NCI-H2107 treated with DMSO at 0.1 percent for 48 hours (cell line): ENCODE measurements at regions not wholly inside any gene's neighbourhood (a gene's known extent, or its start where the extent isn't known, plus 50 kb on each side); places are given as distances from the start of the nearest gene placed in this dataset.
"Not testable (repeated sequence)": the region's sequence is repeated elsewhere in the genome, so short reads cannot be mapped to it uniquely, and the experiment has no call there.

ENCODE experiments used
- DNase-seq: peaks from one replicate; lab custom pipeline; 2025; ENCODE audit not compliant: unreplicated experiment; lab: John Stamatoyannopoulos, UW

- DNase-seq, result peak; percentile 5
Observed at GRCh38 chr5:157961176-157961575, 102.2 kb upstream of the CLINT1 start.

- DNase-seq, result no peak
Observed at GRCh38 chr5:157959370-157959769, 100.4 kb upstream of the CLINT1 start.

GRCh38 chr5:157956271-157956885 is 97.4 kb upstream of the CLINT1 start:
- no peak for DNase-seq

- DNase-seq, result no peak
Observed at GRCh38 chr5:157955541-157956172, 96.7 kb upstream of the CLINT1 start.

GRCh38 chr5:157952374-157952685 is 93.4 kb upstream of the CLINT1 start:
- no peak for DNase-seq

GRCh38 chr5:157951673-157952373 is 92.9 kb upstream of the CLINT1 start:
- no peak for DNase-seq

GRCh38 chr5:157949520-157949919 is 90.6 kb upstream of the CLINT1 start:
- no peak for DNase-seq

GRCh38 chr5:157948738-157949410 is 89.9 kb upstream of the CLINT1 start:
- peak; percentile 61 for DNase-seq

- no peak for DNase-seq
Observed at GRCh38 chr5:157947156-157947555, 88.2 kb upstream of the CLINT1 start.

- DNase-seq, result not testable (repeated sequence)
Observed at GRCh38 chr5:157945822-157946221, 86.9 kb upstream of the CLINT1 start.

- DNase-seq, result no peak
Observed at GRCh38 chr5:157944938-157945337, 86.0 kb upstream of the CLINT1 start.

- no peak for DNase-seq
Observed at GRCh38 chr5:157944077-157944633, 85.2 kb upstream of the CLINT1 start.

- DNase-seq, result no peak
Observed at GRCh38 chr5:157942595-157942994, 83.7 kb upstream of the CLINT1 start.

GRCh38 chr5:157941616-157942015 is 82.7 kb upstream of the CLINT1 start:
- DNase-seq, result no peak

- DNase-seq, result not testable (repeated sequence)
Observed at GRCh38 chr5:157938101-157938500, 79.2 kb upstream of the CLINT1 start.

- DNase-seq, result not testable (repeated sequence)
Observed at GRCh38 chr5:157936776-157937501, 78.0 kb upstream of the CLINT1 start.

GRCh38 chr5:157934600-157934999 is 75.7 kb upstream of the CLINT1 start:
- DNase-seq, result no peak

- no peak for DNase-seq
Observed at GRCh38 chr5:157933005-157933404, 74.1 kb upstream of the CLINT1 start.

- DNase-seq, result no peak
Observed at GRCh38 chr5:157930710-157931109, 71.8 kb upstream of the CLINT1 start.

GRCh38 chr5:157926977-157927376 is 68.0 kb upstream of the CLINT1 start:
- DNase-seq, result no peak
